GM12872 (cell line): ENCODE measurements at regions not wholly inside any gene's neighbourhood (a gene's known extent, or its start where the extent isn't known, plus 50 kb on each side); places are given as distances from the start of the nearest gene placed in this dataset.

Experiments
- CTCF ChIP-seq: IDR thresholded peaks from 3 replicates; pipeline ENCODE4 v1.5.1; 2011; ENCODE audit warnings: low read depth, mild to moderate bottlenecking, low read length, moderate library complexity; ENCODE audit not compliant: insufficient read depth

- TF ChIP-seq CTCF: no peak
Measured at GRCh38 chr4:42310358-42310757, 86.9 kb upstream of the SHISA3 start.

GRCh38 chr4:42310806-42311205, 86.5 kb upstream of the SHISA3 start:
- no peak for TF ChIP-seq CTCF

- TF ChIP-seq CTCF: no peak
Measured at GRCh38 chr4:42311591-42311990, 85.7 kb upstream of the SHISA3 start.

GRCh38 chr4:42313872-42314271, 83.4 kb upstream of the SHISA3 start:
- no peak for TF ChIP-seq CTCF

- TF ChIP-seq CTCF: no peak
Measured at GRCh38 chr4:42315231-42315630, 82.1 kb upstream of the SHISA3 start.

- TF ChIP-seq CTCF: no peak
Measured at GRCh38 chr4:42320822-42321388, 76.4 kb upstream of the SHISA3 start.

GRCh38 chr4:42326040-42326439, 71.2 kb upstream of the SHISA3 start:
- no peak for TF ChIP-seq CTCF
